ENCODE measurements at regions not wholly inside any gene's neighbourhood (a gene's known extent, or its start where the extent isn't known, plus 50 kb on each side); places are given as distances from the start of the nearest gene placed in this dataset.
"Not testable (repeated sequence)": the region's sequence is repeated elsewhere in the genome, so short reads cannot be mapped to it uniquely, and the experiment has no call there.

GRCh38 chrX:110519501-110519900 lies 160.9 kb downstream of the RTL9 start:
- DNase-seq = no peak

GRCh38 chrX:110519906-110520452 lies 161.3 kb downstream of the RTL9 start:
- DNase-seq = no peak

- DNase-seq = not testable (repeated sequence)
These were observed 162.0 kb downstream of the RTL9 start for GRCh38 chrX:110520652-110521051.

GRCh38 chrX:110531873-110532580 lies 173.4 kb downstream of the RTL9 start:
- no peak for DNase-seq

GRCh38 chrX:110532581-110532931 lies 173.9 kb downstream of the RTL9 start:
- no peak for DNase-seq

GRCh38 chrX:110536816-110537215 lies 178.2 kb downstream of the RTL9 start:
- no peak for DNase-seq

- no peak for DNase-seq
These were observed 182.6 kb downstream of the RTL9 start for GRCh38 chrX:110541266-110541665.

GRCh38 chrX:110550854-110551253 lies 192.2 kb downstream of the RTL9 start:
- DNase-seq = not testable (repeated sequence)

- DNase-seq = no peak
These were observed 199.2 kb downstream of the RTL9 start for GRCh38 chrX:110557864-110558263.

- no peak for DNase-seq
These were observed 199.8 kb downstream of the RTL9 start for GRCh38 chrX:110558406-110558805.

GRCh38 chrX:110561034-110561433 lies 202.4 kb downstream of the RTL9 start:
- DNase-seq = no peak

GRCh38 chrX:110563282-110563681 lies 204.6 kb downstream of the RTL9 start:
- DNase-seq = no peak

GRCh38 chrX:110568441-110568840 lies 209.8 kb downstream of the RTL9 start:
- DNase-seq = no peak

- DNase-seq = no peak
These were observed 210.9 kb downstream of the RTL9 start for GRCh38 chrX:110569506-110569905.

GRCh38 chrX:110578270-110578669 lies 217.3 kb downstream of the CHRDL1 start:
- DNase-seq = no peak

GRCh38 chrX:110584083-110584482 lies 211.5 kb downstream of the CHRDL1 start:
- no peak for DNase-seq

GRCh38 chrX:110588164-110588563 lies 207.5 kb downstream of the CHRDL1 start:
- DNase-seq = no peak

GRCh38 chrX:110588853-110589252 lies 206.8 kb downstream of the CHRDL1 start:
- no peak for DNase-seq

GRCh38 chrX:110600745-110601310 lies 194.8 kb downstream of the CHRDL1 start:
- DNase-seq = no peak

- no peak for DNase-seq
These were observed 181.0 kb downstream of the CHRDL1 start for GRCh38 chrX:110614596-110614995.

Measured in 8988T (cell line).